ENCODE measurements at regions not wholly inside any gene's neighbourhood (a gene's known extent, or its start where the extent isn't known, plus 50 kb on each side); places are given as distances from the start of the nearest gene placed in this dataset.

DNA sequence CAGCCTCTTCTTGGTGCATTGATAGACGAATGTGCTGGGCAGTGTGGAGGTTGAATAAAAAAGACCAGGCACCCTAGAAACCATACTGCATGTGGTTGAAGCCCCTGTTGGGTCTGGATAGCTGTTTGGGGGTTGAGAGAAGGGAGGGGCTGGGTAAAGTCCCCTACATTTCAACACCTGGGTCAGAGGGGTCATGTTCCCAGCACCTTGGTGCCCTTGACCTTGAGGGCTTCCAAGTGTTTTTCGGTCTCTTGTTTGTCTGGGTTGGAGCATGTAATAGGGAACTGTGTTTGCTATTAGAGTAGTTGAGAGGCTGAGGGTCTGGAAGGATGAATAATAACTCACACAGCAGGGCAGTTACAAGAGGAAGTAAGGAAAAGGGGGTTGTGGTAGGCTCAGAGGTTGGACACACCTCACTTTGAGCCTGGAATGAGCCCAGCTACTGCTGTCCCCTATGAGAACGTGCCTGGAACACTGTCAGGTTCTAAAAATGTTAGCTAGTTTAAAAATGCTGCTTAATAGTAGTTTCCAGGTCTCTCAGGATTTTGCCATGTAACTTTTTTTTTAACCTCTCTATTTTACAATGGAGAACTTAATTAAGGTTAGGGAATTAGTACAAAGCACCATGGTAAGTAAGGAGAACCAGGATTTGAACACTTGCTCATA, 155.2 kb upstream of the SPRY4 start:
- Mint-ChIP-seq H3K9me3 (peaks cover 10% of the 10 kb centered on the region in 2 donors), H3K4me3 (no peak overlapping the region), H3K4me1 (ENCODE audit: low read depth) (no peaks in the 10 kb centered on the region), H3K27me3 (ENCODE audit: low read depth) (peaks cover 7% of the 10 kb centered on the region), H3K27ac (no peak overlapping the region), H3K36me3 (ENCODE audit: insufficient read depth in 2 of 2) (peaks cover 7 to 10% of the 10 kb centered on the region in 2 donors)
- DNase-seq (no peak), ATAC-seq (replicated peaks in 1 of 2) (no peak)

DNA sequence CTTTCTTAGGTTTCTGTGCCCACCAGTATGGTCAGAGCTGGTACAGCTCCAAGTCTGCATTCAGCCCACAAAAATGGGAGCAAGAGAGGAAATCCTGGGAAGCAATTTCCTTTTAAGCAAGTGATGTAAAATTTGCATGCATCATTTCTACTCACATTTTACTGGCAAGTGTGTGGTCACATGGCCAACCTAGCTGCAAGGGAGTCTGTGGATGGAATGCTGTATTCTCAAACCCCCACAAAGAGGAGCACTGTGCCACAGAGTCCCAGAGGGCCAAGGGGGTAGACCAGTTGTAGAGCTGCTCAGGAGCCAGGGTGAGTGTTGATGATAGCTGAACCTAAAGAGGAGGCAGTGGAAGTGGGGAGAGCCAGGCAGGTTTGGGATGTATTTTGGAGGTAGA, 154.3 kb upstream of the SPRY4 start:
- Mint-ChIP-seq H3K27me3 (ENCODE audit: low read depth) (peaks cover 7% of the 10 kb centered on the region), H3K9me3 (peaks cover 8 to 10% of the 10 kb centered on the region in 2 donors), H3K4me1 (ENCODE audit: low read depth) (peaks cover 5% of the 10 kb centered on the region), H3K4me3 (no peak overlapping the region), H3K36me3 (ENCODE audit: insufficient read depth in 2 of 2) (peaks cover 7 to 10% of the 10 kb centered on the region in 2 donors), H3K27ac (no peak overlapping the region)
- ATAC-seq (replicated peaks in 1 of 2) (no peak), DNase-seq (no peak)

DNA sequence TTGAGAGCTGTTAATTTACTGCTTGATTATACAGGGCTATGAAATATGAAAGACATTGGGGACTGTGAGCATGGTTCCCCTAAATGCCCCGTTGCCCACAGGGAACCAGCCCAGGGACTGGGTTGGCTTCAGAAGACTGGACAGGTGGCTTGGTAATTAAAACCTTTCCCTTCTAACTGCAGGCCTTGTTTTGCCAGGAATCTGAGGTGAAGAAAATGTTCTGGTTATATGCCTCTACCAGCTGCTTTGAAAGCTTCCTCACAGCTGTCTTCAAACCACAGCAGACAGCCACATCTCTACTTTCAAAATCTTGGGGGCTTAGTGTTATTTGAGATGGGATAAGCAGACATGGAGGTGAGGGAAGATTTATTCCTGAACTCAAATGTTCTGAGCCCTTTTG, 153.3 kb upstream of the SPRY4 start:
- Mint-ChIP-seq H3K4me3 (no peak overlapping the region), H3K9me3 (peaks cover 8 to 10% of the 10 kb centered on the region in 2 donors), H3K27ac (no peak overlapping the region), H3K36me3 (ENCODE audit: insufficient read depth in 2 of 2) (peaks cover 7 to 10% of the 10 kb centered on the region in 2 donors), H3K27me3 (ENCODE audit: low read depth) (peaks cover 7% of the 10 kb centered on the region), H3K4me1 (ENCODE audit: low read depth) (peaks cover 10% of the 10 kb centered on the region)
- no peak for DNase-seq
- no peak for ATAC-seq (replicated peaks in 1 of 2)

DNA sequence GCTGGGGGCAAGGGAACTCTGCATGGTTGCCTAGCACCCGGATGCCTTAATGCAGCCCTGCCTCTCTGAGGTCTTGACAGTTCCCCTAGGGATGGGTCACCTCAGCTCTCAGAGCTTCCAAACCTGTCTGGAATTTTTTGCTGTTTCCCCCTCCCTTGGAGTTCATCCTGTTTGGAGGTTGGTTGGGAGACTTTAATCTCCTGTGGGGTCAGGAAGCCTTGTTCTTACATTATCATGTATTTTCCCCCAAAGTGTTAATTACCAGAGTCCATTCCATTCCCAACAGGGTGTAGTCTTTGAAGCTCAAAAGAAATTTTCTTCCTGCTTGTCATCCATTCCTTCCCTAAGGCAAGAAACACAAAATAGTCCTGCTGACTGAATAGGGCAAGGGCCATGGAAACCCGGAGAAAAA, 150.3 kb upstream of the SPRY4 start:
- Mint-ChIP-seq H3K4me1 (ENCODE audit: low read depth) (peaks cover 25% of the 10 kb centered on the region), H3K9me3 (peaks cover 8 to 10% of the 10 kb centered on the region in 2 donors), H3K4me3 (no peak overlapping the region), H3K36me3 (ENCODE audit: insufficient read depth in 2 of 2) (peaks cover 7 to 10% of the 10 kb centered on the region in 2 donors), H3K27ac (peak overlapping the region; percentile 39), H3K27me3 (ENCODE audit: low read depth) (peaks cover 7% of the 10 kb centered on the region)
- DNase-seq = no peak
- no peak for ATAC-seq (replicated peaks in 1 of 2)

DNA sequence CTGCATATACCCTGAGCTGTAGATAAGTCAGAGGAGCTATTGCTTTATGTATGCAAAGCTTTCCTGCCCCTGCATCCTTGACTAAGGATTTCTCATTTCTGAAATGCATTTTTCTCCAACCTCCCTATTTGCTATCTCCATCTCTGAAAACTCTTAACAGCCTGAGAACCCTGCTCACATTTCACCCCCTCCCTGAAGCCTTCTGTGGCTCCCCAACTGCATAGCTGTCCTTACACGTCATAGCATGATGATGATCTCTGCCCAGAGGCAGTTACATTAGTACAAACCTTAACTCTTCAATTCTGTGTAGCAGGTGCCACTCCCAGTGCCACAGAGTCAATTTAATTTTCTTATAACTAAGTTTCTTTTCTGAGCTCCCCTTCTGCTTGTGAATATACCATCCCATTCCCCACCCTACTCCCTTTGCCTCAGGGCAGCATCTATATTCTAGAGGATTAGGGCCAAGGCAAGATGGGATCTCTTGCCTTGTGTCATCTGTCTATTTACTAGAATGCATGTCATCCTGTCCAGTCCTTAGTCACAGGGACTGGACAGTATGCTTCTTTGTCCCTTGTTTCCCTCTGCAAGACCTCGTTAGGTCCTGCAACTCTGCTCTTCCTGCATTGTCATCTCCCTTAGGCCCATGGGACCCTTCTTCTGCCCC, 149.7 kb upstream of the SPRY4 start:
- no peak for DNase-seq
- H3K27ac Mint-ChIP-seq = peak overlapping the region; percentile 39
- peaks cover 7 to 8% of the 10 kb centered on the region in 2 donors for H3K36me3 Mint-ChIP-seq (ENCODE audit: insufficient read depth in 2 of 2)
- H3K4me1 Mint-ChIP-seq (ENCODE audit: low read depth) = peaks cover 25% of the 10 kb centered on the region
- H3K4me3 Mint-ChIP-seq = no peak overlapping the region
- ATAC-seq (replicated peaks in 1 of 2) = no peak
- H3K27me3 Mint-ChIP-seq (ENCODE audit: low read depth) = peaks cover 7% of the 10 kb centered on the region
- peaks cover 7 to 8% of the 10 kb centered on the region in 2 donors for H3K9me3 Mint-ChIP-seq

DNA sequence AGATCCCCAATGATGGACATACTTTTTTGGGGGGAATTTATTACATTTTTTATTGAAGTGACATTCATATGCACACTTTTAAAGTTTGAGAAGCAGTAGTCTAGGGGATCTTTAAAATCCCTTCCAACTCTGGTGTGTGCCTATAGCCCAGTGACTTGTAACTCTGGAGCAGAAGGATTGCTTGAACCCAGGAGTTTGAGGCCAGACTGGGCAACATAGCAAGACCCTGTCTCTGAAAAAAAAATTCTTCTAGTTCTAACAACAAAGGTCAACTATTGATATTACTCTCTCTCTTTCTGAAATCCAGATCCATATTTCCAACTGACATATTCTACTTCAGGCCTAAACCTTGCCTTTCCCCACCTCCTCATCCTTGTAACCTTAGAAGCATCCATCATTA, 148.2 kb upstream of the SPRY4 start:
- Mint-ChIP-seq H3K4me3 (peak overlapping the region; percentile 6 to 58), H3K27ac (peak overlapping the region; percentile 98), H3K9me3 (no peaks in the 10 kb centered on the region), H3K27me3 (ENCODE audit: low read depth) (no peaks in the 10 kb centered on the region), H3K4me1 (ENCODE audit: low read depth) (peaks cover 25% of the 10 kb centered on the region), H3K36me3 (ENCODE audit: insufficient read depth in 2 of 2) (no peaks in the 10 kb centered on the region)
- ATAC-seq (replicated peaks in 1 of 2) (no peak), DNase-seq (no peak)

DNA sequence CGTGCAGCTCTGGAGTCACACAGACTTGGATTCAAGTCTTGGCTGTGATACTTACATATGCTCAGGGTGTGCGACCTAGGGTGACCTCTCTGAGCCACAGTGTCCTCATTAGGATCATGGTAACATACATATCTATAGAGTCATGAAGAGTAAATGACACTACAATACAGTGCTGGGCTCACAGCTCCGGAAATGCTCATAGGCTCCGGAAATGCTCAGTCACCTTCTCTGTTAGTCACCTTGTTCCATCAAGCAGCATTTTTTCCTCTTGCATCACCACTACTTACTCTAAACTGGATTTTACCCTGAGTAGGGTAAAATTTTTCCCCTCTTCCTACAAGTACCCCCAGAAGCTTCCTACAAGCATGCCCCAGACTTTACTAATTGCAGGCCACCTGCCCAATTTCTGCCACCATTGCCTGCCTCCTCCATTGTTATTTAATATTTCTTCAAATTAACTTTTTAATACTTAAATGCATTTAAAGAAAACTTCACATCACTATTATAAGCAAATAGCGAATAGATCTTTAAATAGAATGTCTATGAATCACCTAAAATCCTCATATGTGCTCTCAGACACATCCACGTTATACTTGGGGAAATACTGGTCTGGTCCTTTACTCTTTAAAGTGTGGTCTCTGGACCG, 147.6 kb upstream of the SPRY4 start:
- Mint-ChIP-seq H3K36me3 (ENCODE audit: insufficient read depth in 2 of 2) (no peaks in the 10 kb centered on the region), H3K9me3 (no peaks in the 10 kb centered on the region), H3K4me3 (peak overlapping the region; percentile 22 to 58), H3K27ac (peak overlapping the region; percentile 98), H3K27me3 (ENCODE audit: low read depth) (no peaks in the 10 kb centered on the region), H3K4me1 (ENCODE audit: low read depth) (peaks cover 25% of the 10 kb centered on the region)
- ATAC-seq (replicated peaks in 1 of 2) (peak; percentile 100), DNase-seq (peak; percentile 63 to 65)

DNA sequence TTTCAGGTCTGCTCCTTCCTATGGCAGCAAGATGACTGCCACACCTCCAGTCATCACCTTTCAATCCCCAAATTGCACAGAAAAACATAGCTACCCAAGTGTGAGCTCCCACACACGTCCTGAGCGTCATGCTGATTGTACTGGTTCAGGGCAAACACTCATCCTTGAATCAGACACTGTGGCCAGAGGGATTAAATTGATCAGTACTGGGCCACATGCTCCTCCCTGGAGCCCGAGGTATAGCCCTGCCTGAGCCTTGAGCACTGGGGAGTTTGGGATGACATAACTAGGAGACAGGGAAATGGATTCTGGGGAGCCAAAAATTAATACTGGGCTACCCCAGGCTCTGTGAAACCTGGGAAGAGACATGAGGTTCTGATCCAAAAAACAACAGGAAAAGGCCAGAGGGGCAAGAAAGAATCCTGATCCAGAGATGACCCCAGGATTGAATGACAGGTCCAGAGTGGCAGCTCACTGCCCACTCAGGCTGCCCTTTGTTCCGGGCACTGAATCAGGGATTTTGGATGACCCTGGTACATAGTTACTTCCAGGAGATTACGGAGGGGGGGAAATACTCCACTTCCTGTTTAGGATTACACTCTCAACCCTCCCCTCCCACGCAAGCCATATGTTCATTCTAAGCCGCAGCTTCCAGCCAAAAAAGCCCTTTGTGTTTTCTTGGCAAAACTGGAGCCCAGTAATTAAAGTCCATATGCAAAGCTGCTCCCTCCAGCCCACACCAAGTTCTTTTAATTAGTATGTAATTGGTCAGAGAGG, 141.6 kb upstream of the SPRY4 start:
- peak in 1 of 2 donors; percentile 70 for ATAC-seq (replicated peaks in 1 of 2)
- DNase-seq = peak in 1 of 2 donors; percentile 12
- no peak overlapping the region for H3K27ac Mint-ChIP-seq
- H3K4me1 Mint-ChIP-seq (ENCODE audit: low read depth) = no peaks in the 10 kb centered on the region
- no peaks in the 10 kb centered on the region for H3K27me3 Mint-ChIP-seq (ENCODE audit: low read depth)
- H3K4me3 Mint-ChIP-seq = no peak overlapping the region
- H3K36me3 Mint-ChIP-seq (ENCODE audit: insufficient read depth in 2 of 2) = no peaks in the 10 kb centered on the region
- no peaks in the 10 kb centered on the region for H3K9me3 Mint-ChIP-seq

DNA sequence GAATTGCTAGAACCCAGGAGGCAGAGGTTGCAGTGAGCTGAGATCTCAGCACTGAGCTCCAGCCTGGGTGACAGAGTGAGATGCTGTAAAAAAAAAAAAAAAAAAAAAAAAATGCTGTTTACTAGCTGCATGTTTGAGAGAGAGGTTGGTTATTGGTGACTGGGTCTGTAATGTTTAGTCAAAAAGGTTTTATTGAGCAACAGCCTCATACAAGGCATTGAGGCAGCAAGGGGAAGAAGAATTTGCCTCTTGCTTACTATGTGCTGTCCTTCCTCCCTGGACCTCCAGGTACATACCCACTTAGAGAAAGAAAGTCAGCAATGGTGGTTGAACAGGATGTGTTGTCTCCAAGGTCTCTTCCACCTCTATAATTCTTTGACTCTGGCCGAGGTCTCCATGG, 140.7 kb upstream of the SPRY4 start:
- Mint-ChIP-seq H3K27ac (no peak overlapping the region), H3K4me3 (no peak overlapping the region), H3K9me3 (no peaks in the 10 kb centered on the region), H3K27me3 (ENCODE audit: low read depth) (no peaks in the 10 kb centered on the region), H3K4me1 (ENCODE audit: low read depth) (no peaks in the 10 kb centered on the region), H3K36me3 (ENCODE audit: insufficient read depth in 2 of 2) (no peaks in the 10 kb centered on the region)
- ATAC-seq (replicated peaks in 1 of 2) (peak in 1 of 2 donors; percentile 43), DNase-seq (no peak)

DNA sequence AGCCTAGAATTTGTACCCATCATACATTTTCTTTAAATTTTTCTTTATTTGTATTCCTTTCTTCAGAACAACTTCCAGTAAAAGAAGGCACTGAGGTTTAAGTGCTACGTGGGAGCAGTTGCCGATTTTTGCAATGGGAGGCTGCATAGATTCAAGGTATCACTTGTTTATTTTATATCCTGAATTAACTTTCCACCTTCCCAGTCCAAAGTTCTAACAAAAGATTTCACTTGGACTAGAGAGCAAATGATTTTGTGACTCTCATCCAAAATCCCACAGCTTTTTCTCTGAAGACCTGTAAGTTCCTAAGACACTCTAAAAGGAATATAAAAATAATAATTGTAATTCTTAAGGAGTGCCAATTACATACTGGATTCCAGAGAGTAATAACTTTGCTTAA, 139.1 kb upstream of the SPRY4 start:
- ATAC-seq (replicated peaks in 1 of 2) = no peak
- Mint-ChIP-seq H3K4me3 (no peak overlapping the region), H3K4me1 (ENCODE audit: low read depth) (no peaks in the 10 kb centered on the region), H3K36me3 (ENCODE audit: insufficient read depth in 2 of 2) (no peaks in the 10 kb centered on the region), H3K9me3 (no peaks in the 10 kb centered on the region), H3K27ac (no peak overlapping the region), H3K27me3 (ENCODE audit: low read depth) (no peaks in the 10 kb centered on the region)
- no peak for DNase-seq

DNA sequence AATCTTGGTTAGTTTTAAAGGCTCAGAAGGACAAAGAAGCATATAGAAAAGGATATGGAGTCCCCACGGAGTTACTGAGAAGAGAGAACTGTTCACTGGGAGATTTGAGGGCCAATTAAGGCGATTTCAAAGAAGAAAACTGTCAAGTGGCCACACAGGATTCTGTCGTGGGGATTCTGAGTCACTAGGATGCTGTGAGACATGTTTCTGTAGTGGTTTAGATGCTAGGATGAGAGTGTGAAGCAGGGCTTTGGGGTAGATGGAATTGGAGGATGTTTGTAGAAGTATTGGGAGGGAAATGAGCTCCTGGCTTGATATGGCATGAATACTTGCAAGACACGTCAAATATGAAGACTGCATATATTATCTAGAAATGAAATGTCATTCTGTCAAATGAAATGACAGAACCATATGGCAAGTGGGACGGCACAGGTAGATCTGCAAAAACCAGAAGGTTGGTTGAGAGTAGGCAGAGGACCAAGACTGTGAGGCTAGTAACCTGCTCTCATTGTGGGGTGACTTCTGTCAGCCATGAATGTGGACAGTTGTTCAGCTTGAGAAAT, 136.3 kb upstream of the SPRY4 start:
- Mint-ChIP-seq H3K27me3 (ENCODE audit: low read depth) (no peaks in the 10 kb centered on the region), H3K27ac (no peak overlapping the region), H3K36me3 (ENCODE audit: insufficient read depth in 2 of 2) (no peaks in the 10 kb centered on the region), H3K9me3 (no peaks in the 10 kb centered on the region), H3K4me1 (ENCODE audit: low read depth) (no peaks in the 10 kb centered on the region), H3K4me3 (no peak overlapping the region)
- DNase-seq = no peak
- ATAC-seq (replicated peaks in 1 of 2) = no peak

DNA sequence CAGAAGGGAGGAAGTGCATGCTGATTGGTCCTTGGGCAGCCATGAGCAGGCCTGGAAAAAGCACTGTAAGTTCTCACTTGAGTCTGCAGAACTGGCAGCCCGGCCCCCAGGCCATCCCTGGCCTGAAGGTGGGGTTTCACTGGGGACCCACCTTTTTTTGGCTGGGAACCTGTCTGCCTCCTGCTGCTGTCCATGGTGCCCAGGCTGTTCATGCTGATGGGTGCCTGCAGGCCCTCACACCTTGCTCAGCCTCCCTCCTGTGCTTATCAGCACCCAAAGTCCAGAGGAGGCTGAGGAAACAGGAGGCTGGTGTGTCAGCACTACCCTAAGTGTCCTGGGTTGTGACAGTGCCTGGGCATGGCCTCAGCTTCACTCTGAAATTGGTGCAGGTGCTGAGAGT, 134.4 kb upstream of the SPRY4 start:
- no peaks in the 10 kb centered on the region for H3K36me3 Mint-ChIP-seq (ENCODE audit: insufficient read depth in 2 of 2)
- ATAC-seq (replicated peaks in 1 of 2) = no peak
- no peaks in the 10 kb centered on the region for H3K27me3 Mint-ChIP-seq (ENCODE audit: low read depth)
- H3K4me3 Mint-ChIP-seq = no peak overlapping the region
- H3K9me3 Mint-ChIP-seq = no peaks in the 10 kb centered on the region
- H3K27ac Mint-ChIP-seq = no peak overlapping the region
- no peaks in the 10 kb centered on the region for H3K4me1 Mint-ChIP-seq (ENCODE audit: low read depth)
- no peak for DNase-seq

DNA sequence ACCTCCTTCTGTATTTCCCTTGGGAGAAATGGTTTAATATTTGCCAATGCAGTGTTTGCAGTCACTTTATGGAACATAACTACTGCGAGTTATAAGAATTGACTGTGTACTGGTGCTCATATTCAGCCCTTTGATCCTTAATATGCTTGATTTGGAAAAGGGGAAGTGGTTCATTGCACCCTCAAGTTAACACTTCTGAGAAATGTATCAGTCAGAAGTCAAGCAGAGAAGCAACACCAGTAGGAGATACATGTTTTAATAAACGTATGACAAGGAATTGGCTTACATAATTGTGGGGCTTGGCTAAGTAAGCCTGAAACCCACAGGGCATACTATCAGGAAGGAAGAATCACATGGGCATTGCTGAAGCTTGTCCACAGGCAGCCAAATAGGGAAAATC, 131.0 kb upstream of the SPRY4 start:
- Mint-ChIP-seq H3K27me3 (ENCODE audit: low read depth) (peaks cover 7% of the 10 kb centered on the region), H3K36me3 (ENCODE audit: insufficient read depth in 2 of 2) (peaks cover 0 to 2% of the 10 kb centered on the region in 2 donors), H3K4me1 (ENCODE audit: low read depth) (no peaks in the 10 kb centered on the region), H3K27ac (no peak overlapping the region), H3K4me3 (no peak overlapping the region), H3K9me3 (peaks cover 0 to 7% of the 10 kb centered on the region in 2 donors)
- no peak for DNase-seq
- no peak for ATAC-seq (replicated peaks in 1 of 2)
